Neural cell (in vitro differentiated cells): ENCODE measurements at regions not wholly inside any gene's neighbourhood (a gene's known extent, or its start where the extent isn't known, plus 50 kb on each side); places are given as distances from the start of the nearest gene placed in this dataset.
A peak's percentile ranks its signal among the peaks of the same experiment; 100 is the strongest.

Experiments used
- H2AFZ ChIP-seq: fragments of 200-600, 300-800 bp; sonication (generic), shearing (Covaris generic); 2 replicates; pipeline ENCODE4 v1.6.0; 2014; ENCODE audit warnings: low read depth, mild to moderate bottlenecking, antibody characterized with exemption, low read length, moderate library complexity
- H3F3A ChIP-seq: fragments of 200-600 bp; shearing (Covaris generic); 2 replicates; pipeline ENCODE4 v1.6.1; 2016; ENCODE audit warnings: mild to moderate bottlenecking, moderate library complexity, mixed read lengths, antibody characterized with exemption, low read length; ENCODE audit not compliant: insufficient read depth, poor library complexity, severe bottlenecking
- H3K27ac ChIP-seq: fragments of 200-600, 300-800 bp; sonication (generic), shearing (Covaris generic); 2 replicates; pipeline ENCODE4 v1.5.1; 2014; ENCODE audit warnings: mild to moderate bottlenecking, low read length, moderate library complexity
- H3K27me3 ChIP-seq: fragments of 300-800, 200-600 bp; sonication (generic), shearing (Covaris generic); 2 replicates; pipeline ENCODE4 v1.6.0; 2014; ENCODE audit warnings: mild to moderate bottlenecking, low read depth, low read length, moderate library complexity; ENCODE audit not compliant: insufficient read depth
- H3K36me3 ChIP-seq: fragments of 300-800, 200-600 bp; sonication (generic), shearing (Covaris generic); 2 replicates; pipeline ENCODE4 v1.5.1; 2014; ENCODE audit warnings: mild to moderate bottlenecking, antibody characterized with exemption, low read length, moderate library complexity; ENCODE audit not compliant: insufficient read depth
- H3K4me2 ChIP-seq: fragments of 300-800, 200-600 bp; sonication (generic), shearing (Covaris generic); 2 replicates; pipeline ENCODE4 v1.6.0; 2014; ENCODE audit warnings: mild to moderate bottlenecking, low read length
- H3K4me3 ChIP-seq: fragments of 300-800, 200-600 bp; sonication (generic), shearing (Covaris generic); 2 replicates; pipeline ENCODE4 v1.5.1; 2014; ENCODE audit warnings: mild to moderate bottlenecking, low read length, moderate library complexity
- H3K79me2 ChIP-seq: fragments of 200-600 bp; shearing (Covaris generic); replicated peaks from 2 replicates; pipeline ENCODE4 v1.6.0; 2014; ENCODE audit warnings: mild to moderate bottlenecking, low read length, moderate library complexity; ENCODE audit not compliant: insufficient read depth
- H3K9ac ChIP-seq: fragments of 300-800, 200-600 bp; sonication (generic), shearing (Covaris generic); 2 replicates; pipeline ENCODE4 v1.6.1; 2016; ENCODE audit warnings: mild to moderate bottlenecking, low read length, mixed read lengths
- H3K9me2 ChIP-seq: fragments of 200-600 bp; shearing (Covaris generic); 2 replicates; pipeline ENCODE4 v1.6.1; 2016; ENCODE audit warnings: mild to moderate bottlenecking, low read length, mixed read lengths; ENCODE audit not compliant: insufficient read depth
- H3K9me3 ChIP-seq: fragments of 200-600, 300-800 bp; sonication (generic), shearing (Covaris generic); 2 replicates; pipeline ENCODE4 v1.6.1; 2016; ENCODE audit warnings: mild to moderate bottlenecking, mixed run types, low read length, moderate library complexity, mixed read lengths
- H4K20me1 ChIP-seq: fragments of 200-600 bp; shearing (Covaris generic); 2 replicates; pipeline ENCODE4 v1.6.1; 2016; ENCODE audit warnings: mild to moderate bottlenecking, mixed run types; ENCODE audit not compliant: insufficient read depth
- CTCF ChIP-seq: fragments of 450-650 bp; IDR thresholded peaks from 2 replicates; pipeline ENCODE4 v1.5.1; 2014; ENCODE audit warnings: antibody characterized with exemption, mild to moderate bottlenecking, moderate library complexity; ENCODE audit not compliant: poor library complexity, severe bottlenecking
- EP300 ChIP-seq: fragments of 450-650 bp; conservative IDR thresholded peaks from 2 replicates; pipeline ENCODE4 v1.6.1; 2014; ENCODE audit warnings: antibody characterized with exemption, mild to moderate bottlenecking, moderate library complexity; ENCODE audit not compliant: poor library complexity, severe bottlenecking
- EZH2 ChIP-seq: fragments of 200-600, 300-800 bp; shearing (Covaris generic), sonication (generic); IDR thresholded peaks from 2 replicates; pipeline ENCODE4 v1.6.1; 2014; ENCODE audit warnings: antibody characterized with exemption, low read length, borderline replicate concordance, mild to moderate bottlenecking; ENCODE audit not compliant: insufficient read depth, poor library complexity, severe bottlenecking
- MXI1 ChIP-seq: fragments of 450-650 bp; conservative IDR thresholded peaks from 2 replicates; pipeline ENCODE4 v1.6.1; 2014; ENCODE audit warnings: antibody characterized with exemption, mild to moderate bottlenecking; ENCODE audit not compliant: poor library complexity, severe bottlenecking
- POLR2AphosphoS5 ChIP-seq: IDR thresholded peaks from 2 replicates; pipeline ENCODE4 v1.6.1; 2012
- RAD21 ChIP-seq: fragments of 450-650 bp; conservative IDR thresholded peaks from 2 replicates; pipeline ENCODE4 v1.6.1; 2014; ENCODE audit warnings: antibody characterized with exemption, mild to moderate bottlenecking, moderate library complexity
- SMC3 ChIP-seq: fragments of 450-650 bp; conservative IDR thresholded peaks from 2 replicates; pipeline ENCODE4 v1.6.1; 2014; ENCODE audit warnings: antibody characterized with exemption, mild to moderate bottlenecking, moderate library complexity; ENCODE audit not compliant: poor library complexity
- TAF1 ChIP-seq: IDR thresholded peaks from 2 replicates; pipeline ENCODE4 v1.6.1; 2012; ENCODE audit warnings: low read depth
- TF ChIP-seq, protein P1 (sequence below): IDR thresholded peaks from 2 replicates; pipeline ENCODE4 v1.6.1; 2012; ENCODE audit warnings: borderline replicate concordance

- no peak for TF ChIP-seq TAF1
- no peak for TF ChIP-seq POLR2AphosphoS5
- no peak for TF ChIP-seq SMC3
- TF ChIP-seq, protein P1, sequence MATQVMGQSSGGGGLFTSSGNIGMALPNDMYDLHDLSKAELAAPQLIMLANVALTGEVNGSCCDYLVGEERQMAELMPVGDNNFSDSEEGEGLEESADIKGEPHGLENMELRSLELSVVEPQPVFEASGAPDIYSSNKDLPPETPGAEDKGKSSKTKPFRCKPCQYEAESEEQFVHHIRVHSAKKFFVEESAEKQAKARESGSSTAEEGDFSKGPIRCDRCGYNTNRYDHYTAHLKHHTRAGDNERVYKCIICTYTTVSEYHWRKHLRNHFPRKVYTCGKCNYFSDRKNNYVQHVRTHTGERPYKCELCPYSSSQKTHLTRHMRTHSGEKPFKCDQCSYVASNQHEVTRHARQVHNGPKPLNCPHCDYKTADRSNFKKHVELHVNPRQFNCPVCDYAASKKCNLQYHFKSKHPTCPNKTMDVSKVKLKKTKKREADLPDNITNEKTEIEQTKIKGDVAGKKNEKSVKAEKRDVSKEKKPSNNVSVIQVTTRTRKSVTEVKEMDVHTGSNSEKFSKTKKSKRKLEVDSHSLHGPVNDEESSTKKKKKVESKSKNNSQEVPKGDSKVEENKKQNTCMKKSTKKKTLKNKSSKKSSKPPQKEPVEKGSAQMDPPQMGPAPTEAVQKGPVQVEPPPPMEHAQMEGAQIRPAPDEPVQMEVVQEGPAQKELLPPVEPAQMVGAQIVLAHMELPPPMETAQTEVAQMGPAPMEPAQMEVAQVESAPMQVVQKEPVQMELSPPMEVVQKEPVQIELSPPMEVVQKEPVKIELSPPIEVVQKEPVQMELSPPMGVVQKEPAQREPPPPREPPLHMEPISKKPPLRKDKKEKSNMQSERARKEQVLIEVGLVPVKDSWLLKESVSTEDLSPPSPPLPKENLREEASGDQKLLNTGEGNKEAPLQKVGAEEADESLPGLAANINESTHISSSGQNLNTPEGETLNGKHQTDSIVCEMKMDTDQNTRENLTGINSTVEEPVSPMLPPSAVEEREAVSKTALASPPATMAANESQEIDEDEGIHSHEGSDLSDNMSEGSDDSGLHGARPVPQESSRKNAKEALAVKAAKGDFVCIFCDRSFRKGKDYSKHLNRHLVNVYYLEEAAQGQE, result no peak
- no peak for TF ChIP-seq EZH2
- no peak for TF ChIP-seq CTCF
- TF ChIP-seq MXI1, result no peak
- no peak for TF ChIP-seq RAD21
- TF ChIP-seq EP300, result no peak
- Histone ChIP-seq H4K20me1 (no peaks in the 10 kb centered on the region), H3K9me3 (no peaks in the 10 kb centered on the region), H3K27ac (no peak overlapping the region), H3K9ac (no peak overlapping the region), H3K9me2 (no peaks in the 10 kb centered on the region), H3K4me3 (no peak overlapping the region), H3K4me2 (no peak overlapping the region), H3K79me2 (no peaks in the 10 kb centered on the region), H3F3A (no peaks in the 10 kb centered on the region), H2AFZ (peak overlapping the region; percentile 27), H3K36me3 (no peaks in the 10 kb centered on the region), H3K27me3 (no peaks in the 10 kb centered on the region)
Observed at GRCh38 chr4:102168580-102168979, 176.7 kb downstream of the SLC39A8 start.

DNA sequence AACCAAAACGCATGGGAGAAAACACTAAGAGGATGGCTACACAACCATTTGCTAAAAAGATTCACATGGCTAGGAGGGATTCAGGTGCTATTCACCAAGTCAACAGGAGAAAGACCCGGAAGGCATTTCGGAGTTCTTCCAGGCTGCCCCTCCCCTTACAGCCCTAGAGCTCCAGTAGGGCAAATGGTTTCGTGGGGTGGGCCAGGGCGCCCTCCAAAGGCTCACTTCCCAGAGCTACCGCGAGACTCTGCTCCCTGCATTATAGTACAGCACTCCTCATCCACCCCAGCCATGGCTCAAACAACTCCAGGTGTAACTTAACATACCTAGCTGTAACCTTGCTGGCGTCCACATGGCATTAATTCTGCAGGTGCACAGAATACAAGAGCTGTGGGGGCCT, 179.7 kb downstream of the SLC39A8 start:
- no peak overlapping the region for H2AFZ ChIP-seq

More for the DNA sequence above, 179.7 kb downstream of the SLC39A8 start:
- no peak overlapping the region for H3K27ac ChIP-seq
- no peaks in the 10 kb centered on the region for H3K36me3 ChIP-seq
- H3K79me2 ChIP-seq, result no peaks in the 10 kb centered on the region
- TF ChIP-seq CTCF, result no peak
- TF ChIP-seq SMC3, result no peak
- TF ChIP-seq POLR2AphosphoS5, result no peak
- no peak overlapping the region for H3K4me3 ChIP-seq
- H3K9ac ChIP-seq, result no peak overlapping the region
- H3K9me2 ChIP-seq, result no peaks in the 10 kb centered on the region
- H3K9me3 ChIP-seq, result no peaks in the 10 kb centered on the region
- H3K27me3 ChIP-seq, result no peaks in the 10 kb centered on the region
- H4K20me1 ChIP-seq, result no peaks in the 10 kb centered on the region
- H3K4me2 ChIP-seq, result no peak overlapping the region
- H3F3A ChIP-seq, result no peaks in the 10 kb centered on the region
